HEK293 (cell line): ENCODE measurements at regions not wholly inside any gene's neighbourhood (a gene's known extent, or its start where the extent isn't known, plus 50 kb on each side); places are given as distances from the start of the nearest gene placed in this dataset.
"Not testable (repeated sequence)": the region's sequence is repeated elsewhere in the genome, so short reads cannot be mapped to it uniquely, and the experiment has no call there.

ENCODE experiments used
- CTCF ChIA-PET: fragments of 350-600 bp; formaldehyde crosslinking; extraction: SDS; loops from one replicate; lab custom pipeline; 2021; ENCODE audit warnings: antibody characterized with exemption; lab: Yijun Ruan, JAX
- POLR2A ChIA-PET: fragments of 300-600 bp; formaldehyde crosslinking; extraction: SDS; loops from one replicate; lab custom pipeline; 2020; ENCODE audit warnings: antibody characterized with exemption, inconsistent platforms; lab: Yijun Ruan, JAX
- H3K27ac ChIP-seq: fragments of 200-500 bp; sonication (Bioruptor generic); 2 replicates; pipeline ENCODE4 v1.5.1; 2014; ENCODE audit warnings: low read depth, low read length, control low read depth, inconsistent platforms; ENCODE audit errors: extremely low read depth
- H3K36me3 ChIP-seq, 2 experiments: fragments of 200-500 bp in 1 of 2; sonication (Bioruptor generic) in 1 of 2; 1 replicate in 1 of 2; 2 replicates in 1 of 2; pipeline ENCODE4 v1.5.1; 2014 to 2017; ENCODE audit warnings: inconsistent platforms in 2 of 2, low read length in 2 of 2; ENCODE audit not compliant: control insufficient read depth in 2 of 2, insufficient read depth in 1 of 2
- H3K4me1 ChIP-seq: fragments of 200-500 bp; sonication (Bioruptor generic); 2 replicates; pipeline ENCODE4 v1.5.1; 2014; ENCODE audit warnings: mild to moderate bottlenecking, low read length, inconsistent platforms; ENCODE audit not compliant: control insufficient read depth, insufficient read depth
- H3K4me3 ChIP-seq: 2 replicates; pipeline ENCODE4 v1.5.1; 2011; ENCODE audit warnings: low read depth, mild to moderate bottlenecking, control low read depth, low read length, moderate library complexity
- H3K9me3 ChIP-seq: fragments of 200-500 bp; sonication (Bioruptor generic); 2 replicates; pipeline ENCODE4 v1.5.1; 2014; ENCODE audit warnings: low read depth, low read length, inconsistent platforms; ENCODE audit not compliant: control insufficient read depth, insufficient read depth
- HOXA7 ChIP-seq: sonication (generic); formaldehyde crosslinking; IDR thresholded peaks from 2 replicates; pipeline ENCODE4 v1.8.1; 2022; ENCODE audit warnings: missing genetic modification reagents, borderline replicate concordance
- KLF1 ChIP-seq: fragments of 450-650 bp; formaldehyde crosslinking; IDR thresholded peaks from 2 replicates; pipeline ENCODE4 v1.5.1; 2016; ENCODE audit warnings: missing biosample characterization, missing genetic modification characterization
- KLF9 ChIP-seq: fragments of 450-650 bp; formaldehyde crosslinking; IDR thresholded peaks from 2 replicates; pipeline ENCODE4 v1.5.1; 2016; ENCODE audit warnings: missing biosample characterization, missing genetic modification characterization, low read depth
- PRDM6 ChIP-seq: fragments of 450-650 bp; formaldehyde crosslinking; IDR thresholded peaks from 2 replicates; pipeline ENCODE4 v1.5.1; 2017; ENCODE audit warnings: missing biosample characterization, missing genetic modification characterization
- SALL2 ChIP-seq: fragments of 450-650 bp; formaldehyde crosslinking; IDR thresholded peaks from 2 replicates; pipeline ENCODE4 v1.5.0; 2017; ENCODE audit warnings: missing biosample characterization, mild to moderate bottlenecking, missing genetic modification characterization, borderline replicate concordance
- TRIM28 ChIP-seq: IDR thresholded peaks from 2 replicates; pipeline ENCODE4 v1.6.1; 2011; ENCODE audit warnings: low read length, control low read depth, borderline replicate concordance
- YY1 ChIP-seq: fragments of 450-650 bp; formaldehyde crosslinking; IDR thresholded peaks from 2 replicates; pipeline ENCODE4 v1.5.1; 2018; ENCODE audit warnings: missing biosample characterization, missing genetic modification characterization
- YY2 ChIP-seq: fragments of 450-650 bp; formaldehyde crosslinking; IDR thresholded peaks from 2 replicates; pipeline ENCODE4 v1.5.1; 2016; ENCODE audit warnings: missing biosample characterization, missing genetic modification characterization
- ZBTB10 ChIP-seq: fragments of 450-650 bp; formaldehyde crosslinking; IDR thresholded peaks from 2 replicates; pipeline ENCODE4 v1.5.1; 2016; ENCODE audit warnings: missing biosample characterization, missing genetic modification characterization
- ZBTB7A ChIP-seq: fragments of 450-650 bp; formaldehyde crosslinking; IDR thresholded peaks from 2 replicates; pipeline ENCODE4 v1.5.1; 2016; ENCODE audit warnings: low read depth, missing biosample characterization, missing genetic modification characterization
- ZEB2 ChIP-seq: fragments of 450-650 bp; formaldehyde crosslinking; IDR thresholded peaks from 2 replicates; pipeline ENCODE4 v1.5.1; 2016; ENCODE audit warnings: missing biosample characterization, missing genetic modification characterization
- ZFP37 ChIP-seq: fragments of 450-650 bp; formaldehyde crosslinking; IDR thresholded peaks from 2 replicates; pipeline ENCODE4 v1.5.1; 2016; ENCODE audit warnings: missing biosample characterization, missing genetic modification characterization
- ZIC2 ChIP-seq: fragments of 450-650 bp; formaldehyde crosslinking; IDR thresholded peaks from 2 replicates; pipeline ENCODE4 v1.5.1; 2016; ENCODE audit warnings: missing biosample characterization, missing genetic modification characterization
- ZNF121 ChIP-seq: fragments of 450-650 bp; formaldehyde crosslinking; IDR thresholded peaks from 2 replicates; pipeline ENCODE4 v1.5.1; 2016; ENCODE audit warnings: missing biosample characterization, missing genetic modification characterization
- ZNF146 ChIP-seq: fragments of 450-650 bp; formaldehyde crosslinking; IDR thresholded peaks from 2 replicates; pipeline ENCODE4 v1.5.1; 2016; ENCODE audit warnings: missing biosample characterization, missing genetic modification characterization
- ZNF169 ChIP-seq: fragments of 450-650 bp; formaldehyde crosslinking; IDR thresholded peaks from 2 replicates; pipeline ENCODE4 v1.5.1; 2016; ENCODE audit warnings: missing biosample characterization, missing genetic modification characterization
- ZNF19 ChIP-seq: fragments of 450-650 bp; formaldehyde crosslinking; IDR thresholded peaks from 2 replicates; pipeline ENCODE4; 2016; ENCODE audit warnings: missing biosample characterization, missing genetic modification characterization, low read depth
- ZNF302 ChIP-seq: fragments of 450-650 bp; formaldehyde crosslinking; IDR thresholded peaks from 2 replicates; pipeline ENCODE4 v1.5.1; 2016; ENCODE audit warnings: missing biosample characterization, missing genetic modification characterization, low read depth
- ZNF423 ChIP-seq: fragments of 450-650 bp; formaldehyde crosslinking; IDR thresholded peaks from 2 replicates; pipeline ENCODE4 v1.5.1; 2016; ENCODE audit warnings: missing biosample characterization, missing genetic modification characterization
- ZNF501 ChIP-seq: fragments of 450-650 bp; formaldehyde crosslinking; IDR thresholded peaks from 2 replicates; pipeline ENCODE4 v1.5.1; 2016; ENCODE audit warnings: missing biosample characterization, missing genetic modification characterization
- ZNF549 ChIP-seq: fragments of 450-650 bp; IDR thresholded peaks from 2 replicates; pipeline ENCODE4 v1.5.1; 2018; ENCODE audit warnings: missing biosample characterization, missing genetic modification characterization, mild to moderate bottlenecking, inconsistent platforms, moderate library complexity
- ZNF555 ChIP-seq: fragments of 450-650 bp; formaldehyde crosslinking; conservative IDR thresholded peaks from 2 replicates; pipeline ENCODE4 v1.5.1; 2017; ENCODE audit warnings: missing biosample characterization, mild to moderate bottlenecking, missing genetic modification characterization, inconsistent platforms
- ZNF658 ChIP-seq: fragments of 450-650 bp; formaldehyde crosslinking; IDR thresholded peaks from 2 replicates; pipeline ENCODE4; 2016; ENCODE audit warnings: missing biosample characterization, missing genetic modification characterization
- ZNF776 ChIP-seq: fragments of 450-650 bp; formaldehyde crosslinking; IDR thresholded peaks from 2 replicates; pipeline ENCODE4 v1.5.0; 2017; ENCODE audit warnings: missing biosample characterization, missing genetic modification characterization, borderline replicate concordance
- ZNF785 ChIP-seq: fragments of 450-650 bp; formaldehyde crosslinking; IDR thresholded peaks from 2 replicates; pipeline ENCODE4 v1.5.1; 2016; ENCODE audit warnings: missing biosample characterization, missing genetic modification characterization
- ZNF792 ChIP-seq: fragments of 450-650 bp; formaldehyde crosslinking; IDR thresholded peaks from 2 replicates; pipeline ENCODE4 v1.5.1; 2016; ENCODE audit warnings: missing biosample characterization, missing genetic modification characterization
- ZNF843 ChIP-seq: fragments of 450-650 bp; formaldehyde crosslinking; IDR thresholded peaks from 2 replicates; pipeline ENCODE4 v1.5.1; 2016; ENCODE audit warnings: missing biosample characterization, missing genetic modification characterization
- ZSCAN18 ChIP-seq: fragments of 450-650 bp; formaldehyde crosslinking; IDR thresholded peaks from 2 replicates; pipeline ENCODE4 v1.5.1; 2016; ENCODE audit warnings: missing biosample characterization, missing genetic modification characterization
- TF ChIP-seq, protein P1 (sequence below): fragments of 450-650 bp; formaldehyde crosslinking; IDR thresholded peaks from 2 replicates; pipeline ENCODE4 v1.5.1; 2017; ENCODE audit warnings: missing biosample characterization, mild to moderate bottlenecking, missing genetic modification characterization, moderate library complexity

DNA sequence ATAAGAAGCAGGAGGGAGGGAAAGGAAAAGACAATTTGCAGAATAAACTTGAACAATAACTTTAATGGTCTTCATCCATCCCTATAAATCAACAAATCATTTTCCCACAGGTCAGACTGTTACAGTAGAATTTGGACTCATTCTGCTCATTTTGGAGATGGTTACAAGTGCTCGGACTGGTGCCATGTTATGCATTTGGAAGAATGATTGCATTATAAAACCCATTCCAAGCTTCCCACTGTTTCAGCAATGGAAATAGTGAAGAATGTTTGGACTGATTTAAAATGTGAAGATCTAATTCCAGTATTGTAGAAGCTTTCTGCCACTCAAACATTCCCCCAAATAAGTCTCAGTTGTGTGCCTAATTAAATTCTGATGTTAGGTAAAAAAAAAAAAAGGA lies 99.7 kb upstream of the ZEB1 start:
- no peaks in the 10 kb centered on the region for H3K9me3 ChIP-seq
- POLR2A ChIA-PET, result no interaction called here
- no peak for TF ChIP-seq ZNF302
- no peak for TF ChIP-seq ZNF169 (tag by site-specific recombination)
- TF ChIP-seq ZNF843 (tag by site-specific recombination), result no peak
- TF ChIP-seq ZNF792 (tag by site-specific recombination), result no peak
- no peak for TF ChIP-seq ZEB2
- TF ChIP-seq SALL2, result no peak
- TF ChIP-seq HOXA7 (CRISPR knock-in tag), result no peak
- TF ChIP-seq YY2 (tag by site-specific recombination), result no peak
- no peak for TF ChIP-seq ZFP37 (tag by site-specific recombination)
- TF ChIP-seq ZNF501 (tag by site-specific recombination), result no peak
- no peak for TF ChIP-seq ZIC2
- TF ChIP-seq ZSCAN18 (tag by site-specific recombination), result no peak
- TF ChIP-seq KLF1, result no peak
- no peak for TF ChIP-seq ZNF658 (tag by site-specific recombination)
- TF ChIP-seq TRIM28, result no peak
- no peak for TF ChIP-seq ZNF423 (tag by site-specific recombination)
- no peak for TF ChIP-seq ZNF776
- TF ChIP-seq ZNF121 (tag by site-specific recombination), result no peak
- TF ChIP-seq, all 188 proteins: peak for 0
- Histone ChIP-seq H3K4me3 (no peak overlapping the region), H3K27ac (no peak overlapping the region), H3K36me3 (no peaks in the 10 kb centered on the region), H3K4me1 (no peaks in the 10 kb centered on the region)
- CTCF ChIA-PET, result interaction anchor here (0.5 kb wide), 1 partner anchor 47 kb away, joined by 3 read pairs; no protein-coding TSS in a partner anchor

- H3K36me3 ChIP-seq, POLR2A ChIA-PET, H3K27ac ChIP-seq, H3K9me3 ChIP-seq, H3K4me1 ChIP-seq, H3K4me3 ChIP-seq, CTCF ChIA-PET: not testable (repeated sequence)
- TF ChIP-seq ZNF146, result peak; percentile 76
Measured at GRCh38 chr10:31228780-31229179, 90.2 kb upstream of the ZEB1 start.

DNA sequence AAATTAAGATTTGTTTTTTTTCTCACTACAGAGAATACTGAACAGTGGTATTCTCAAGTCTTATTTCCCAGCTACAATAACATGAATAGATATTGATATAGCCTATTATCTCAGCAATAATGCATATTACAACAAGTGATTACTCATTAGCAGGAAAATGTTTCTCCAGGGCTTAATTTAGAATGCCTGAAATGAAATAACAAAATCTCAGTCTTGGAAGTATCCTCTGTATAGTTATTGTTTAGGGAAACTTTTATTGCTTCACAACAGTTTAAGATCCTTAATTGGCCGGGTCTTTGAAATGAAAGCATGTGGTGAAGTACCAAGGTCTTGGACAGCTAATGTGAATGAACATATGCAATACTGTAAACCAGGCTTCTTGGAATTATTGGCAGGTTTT lies 79.1 kb upstream of the ZEB1 start:
- Histone ChIP-seq H3K27ac (no peak overlapping the region), H3K4me1 (no peaks in the 10 kb centered on the region), H3K4me3 (no peak overlapping the region), H3K36me3 (no peaks in the 10 kb centered on the region), H3K9me3 (no peaks in the 10 kb centered on the region)
- POLR2A ChIA-PET, result no interaction called here
- CTCF ChIA-PET, result no interaction called here
- no peak for TF ChIP-seq PRDM6 (tag by site-specific recombination)
- TF ChIP-seq ZBTB10, result no peak
- no peak for TF ChIP-seq ZNF555
- no peak for TF ChIP-seq ZNF19 (tag by site-specific recombination)
- TF ChIP-seq, protein P1, sequence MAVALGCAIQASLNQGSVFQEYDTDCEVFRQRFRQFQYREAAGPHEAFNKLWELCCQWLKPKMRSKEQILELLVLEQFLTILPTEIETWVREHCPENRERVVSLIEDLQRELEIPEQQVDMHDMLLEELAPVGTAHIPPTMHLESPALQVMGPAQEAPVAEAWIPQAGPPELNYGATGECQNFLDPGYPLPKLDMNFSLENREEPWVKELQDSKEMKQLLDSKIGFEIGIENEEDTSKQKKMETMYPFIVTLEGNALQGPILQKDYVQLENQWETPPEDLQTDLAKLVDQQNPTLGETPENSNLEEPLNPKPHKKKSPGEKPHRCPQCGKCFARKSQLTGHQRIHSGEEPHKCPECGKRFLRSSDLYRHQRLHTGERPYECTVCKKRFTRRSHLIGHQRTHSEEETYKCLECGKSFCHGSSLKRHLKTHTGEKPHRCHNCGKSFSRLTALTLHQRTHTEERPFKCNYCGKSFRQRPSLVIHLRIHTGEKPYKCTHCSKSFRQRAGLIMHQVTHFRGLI, result no peak
- TF ChIP-seq ZNF785, result no peak
- TF ChIP-seq ZBTB7A (tag by site-specific recombination), result no peak
- TF ChIP-seq ZNF549 (tag by site-specific recombination), result no peak
- no peak for TF ChIP-seq KLF9 (tag by site-specific recombination)
- no peak for TF ChIP-seq YY1 (tag by site-specific recombination)
